ENCODE measurements at regions not wholly inside any gene's neighbourhood (a gene's known extent, or its start where the extent isn't known, plus 50 kb on each side); places are given as distances from the start of the nearest gene placed in this dataset.
A peak's percentile ranks its signal among the peaks of the same experiment; 100 is the strongest.
"Not testable (repeated sequence)": the region's sequence is repeated elsewhere in the genome, so short reads cannot be mapped to it uniquely, and the experiment has no call there.

GRCh38 chr9:74083681-74084433 is 413.3 kb upstream of the RORB start:
- ATAC-seq (ENCODE audit: poor library complexity) (no peak), DNase-seq (no peak)

GRCh38 chr9:74085384-74086037 is 411.6 kb upstream of the RORB start:
- DNase-seq; ATAC-seq (ENCODE audit: poor library complexity); intact Hi-C loops (cut with DNase I): not testable (repeated sequence)

More at GRCh38 chr9:74083681-74084433, 413.3 kb upstream of the RORB start:
- intact Hi-C loops (cut with DNase I): no loop called here

GRCh38 chr9:74090921-74091320 is 406.2 kb upstream of the RORB start:
- ATAC-seq (ENCODE audit: poor library complexity); intact Hi-C loops (cut with DNase I); DNase-seq: not testable (repeated sequence)

- intact Hi-C loops (cut with DNase I): no loop called here
- ATAC-seq (ENCODE audit: poor library complexity): no peak
Observed at GRCh38 chr9:74092491-74092834, 404.7 kb upstream of the RORB start.

GRCh38 chr9:74094037-74094436 is 403.1 kb upstream of the RORB start:
- DNase-seq; intact Hi-C loops (cut with DNase I); ATAC-seq (ENCODE audit: poor library complexity): not testable (repeated sequence)

More at GRCh38 chr9:74092491-74092834, 404.7 kb upstream of the RORB start:
- DNase-seq: no peak

- intact Hi-C loops (cut with DNase I): no loop called here
- DNase-seq: no peak
- ATAC-seq (ENCODE audit: poor library complexity): no peak
Observed at GRCh38 chr9:74094766-74095165, 402.4 kb upstream of the RORB start.

- ATAC-seq (ENCODE audit: poor library complexity): no peak
- intact Hi-C loops (cut with DNase I): no loop called here
- DNase-seq: no peak
Observed at GRCh38 chr9:74095925-74096324, 401.2 kb upstream of the RORB start.

- no peak for DNase-seq
- intact Hi-C loops (cut with DNase I): no loop called here
- ATAC-seq (ENCODE audit: poor library complexity): no peak
Observed at GRCh38 chr9:74096420-74096819, 400.7 kb upstream of the RORB start.

GRCh38 chr9:74100042-74100441 is 397.1 kb upstream of the RORB start:
- no peak for DNase-seq
- ATAC-seq (ENCODE audit: poor library complexity): no peak
- intact Hi-C loops (cut with DNase I): no loop called here

GRCh38 chr9:74102148-74102547 is 395.0 kb upstream of the RORB start:
- ATAC-seq (ENCODE audit: poor library complexity); intact Hi-C loops (cut with DNase I): not testable (repeated sequence)

GRCh38 chr9:74102702-74103101 is 394.4 kb upstream of the RORB start:
- intact Hi-C loops (cut with DNase I): no loop called here
- no peak for ATAC-seq (ENCODE audit: poor library complexity)
- no peak for DNase-seq

More at GRCh38 chr9:74102148-74102547, 395.0 kb upstream of the RORB start:
- DNase-seq: not testable (repeated sequence)

GRCh38 chr9:74107692-74108091 is 389.4 kb upstream of the RORB start:
- intact Hi-C loops (cut with DNase I): no loop called here
- no peak for ATAC-seq (ENCODE audit: poor library complexity)
- DNase-seq: no peak

- ATAC-seq (ENCODE audit: poor library complexity): no peak
- intact Hi-C loops (cut with DNase I): no loop called here
- DNase-seq: no peak
Observed at GRCh38 chr9:74115976-74116375, 381.2 kb upstream of the RORB start.

GRCh38 chr9:74117151-74117550 is 380.0 kb upstream of the RORB start:
- ATAC-seq (ENCODE audit: poor library complexity): no peak
- no peak for DNase-seq
- intact Hi-C loops (cut with DNase I): no loop called here

GRCh38 chr9:74117731-74118130 is 379.4 kb upstream of the RORB start:
- intact Hi-C loops (cut with DNase I): no loop called here
- no peak for DNase-seq

GRCh38 chr9:74120061-74120460 is 377.1 kb upstream of the RORB start:
- intact Hi-C loops (cut with DNase I): no loop called here
- ATAC-seq (ENCODE audit: poor library complexity) (no peak), DNase-seq (no peak)

More at GRCh38 chr9:74117731-74118130, 379.4 kb upstream of the RORB start:
- no peak for ATAC-seq (ENCODE audit: poor library complexity)

- peak; percentile 13 for DNase-seq
- ATAC-seq (ENCODE audit: poor library complexity): no peak
- intact Hi-C loops (cut with DNase I): no loop called here
Observed at GRCh38 chr9:74120470-74120869, 376.7 kb upstream of the RORB start.

GRCh38 chr9:74122216-74122615 is 374.9 kb upstream of the RORB start:
- DNase-seq: no peak
- no peak for ATAC-seq (ENCODE audit: poor library complexity)

GRCh38 chr9:74122661-74123060 is 374.5 kb upstream of the RORB start:
- intact Hi-C loops (cut with DNase I): no loop called here
- no peak for ATAC-seq (ENCODE audit: poor library complexity)

More at GRCh38 chr9:74122216-74122615, 374.9 kb upstream of the RORB start:
- intact Hi-C loops (cut with DNase I): no loop called here

GRCh38 chr9:74125941-74126340 is 371.2 kb upstream of the RORB start:
- intact Hi-C loops (cut with DNase I): no loop called here
- no peak for ATAC-seq (ENCODE audit: poor library complexity)
- no peak for DNase-seq

More at GRCh38 chr9:74122661-74123060, 374.5 kb upstream of the RORB start:
- DNase-seq: no peak

Measured in Right ventricle myocardium superior (tissue), 1 donor.